ENCODE measurements at regions not wholly inside any gene's neighbourhood (a gene's known extent, or its start where the extent isn't known, plus 50 kb on each side); places are given as distances from the start of the nearest gene placed in this dataset.

- no peak for DNase-seq (ENCODE audit: low read depth, low spot score)
- no peak overlapping the region for H3K27ac ChIP-seq
These were observed 77.5 kb downstream of the RPLP1 start for GRCh38 chr15:69529961-69530633.

- H3K27ac ChIP-seq, result no peak overlapping the region
- DNase-seq (ENCODE audit: low read depth, low spot score), result no peak
These were observed 78.5 kb downstream of the RPLP1 start for GRCh38 chr15:69530991-69531664.

GRCh38 chr15:69531665-69532027 lies 79.0 kb downstream of the RPLP1 start:
- H3K27ac ChIP-seq, result no peak overlapping the region
- DNase-seq (ENCODE audit: low read depth, low spot score), result no peak

GRCh38 chr15:69532066-69532465 lies 79.4 kb downstream of the RPLP1 start:
- H3K27ac ChIP-seq, result no peak overlapping the region
- no peak for DNase-seq (ENCODE audit: low read depth, low spot score)

- no peak overlapping the region for H3K27ac ChIP-seq
- DNase-seq (ENCODE audit: low read depth, low spot score), result no peak
These were observed 80.2 kb downstream of the RPLP1 start for GRCh38 chr15:69532856-69533255.

GRCh38 chr15:69533522-69533921 lies 80.9 kb downstream of the RPLP1 start:
- no peak overlapping the region for H3K27ac ChIP-seq
- no peak for DNase-seq (ENCODE audit: low read depth, low spot score)

- DNase-seq (ENCODE audit: low read depth, low spot score), result no peak
- H3K27ac ChIP-seq, result no peak overlapping the region
These were observed 82.6 kb downstream of the RPLP1 start for GRCh38 chr15:69535101-69535638.

GRCh38 chr15:69535998-69536397 lies 83.4 kb downstream of the RPLP1 start:
- no peak overlapping the region for H3K27ac ChIP-seq
- DNase-seq (ENCODE audit: low read depth, low spot score), result no peak

GRCh38 chr15:69536726-69537512 lies 84.3 kb downstream of the RPLP1 start:
- no peak for DNase-seq (ENCODE audit: low read depth, low spot score)

GRCh38 chr15:69537901-69538300 lies 85.3 kb downstream of the RPLP1 start:
- DNase-seq (ENCODE audit: low read depth, low spot score), result no peak

More at GRCh38 chr15:69536726-69537512, 84.3 kb downstream of the RPLP1 start:
- H3K27ac ChIP-seq, result no peak overlapping the region

GRCh38 chr15:69538379-69538778 lies 85.8 kb downstream of the RPLP1 start:
- H3K27ac ChIP-seq, result no peak overlapping the region
- no peak for DNase-seq (ENCODE audit: low read depth, low spot score)

More at GRCh38 chr15:69537901-69538300, 85.3 kb downstream of the RPLP1 start:
- no peak overlapping the region for H3K27ac ChIP-seq

- DNase-seq (ENCODE audit: low read depth, low spot score), result no peak
These were observed 86.7 kb downstream of the RPLP1 start for GRCh38 chr15:69539345-69539744.

GRCh38 chr15:69540622-69541021 lies 88.0 kb downstream of the RPLP1 start:
- no peak for DNase-seq (ENCODE audit: low read depth, low spot score)
- no peak overlapping the region for H3K27ac ChIP-seq

More at GRCh38 chr15:69539345-69539744, 86.7 kb downstream of the RPLP1 start:
- H3K27ac ChIP-seq, result no peak overlapping the region

GRCh38 chr15:69542028-69542427 lies 89.4 kb downstream of the RPLP1 start:
- DNase-seq (ENCODE audit: low read depth, low spot score), result no peak
- H3K27ac ChIP-seq, result no peak overlapping the region

GRCh38 chr15:69543681-69544364 lies 91.2 kb downstream of the RPLP1 start:
- H3K27ac ChIP-seq, result no peak overlapping the region
- no peak for DNase-seq (ENCODE audit: low read depth, low spot score)

GRCh38 chr15:69544365-69545113 lies 91.9 kb downstream of the RPLP1 start:
- H3K27ac ChIP-seq, result no peak overlapping the region
- no peak for DNase-seq (ENCODE audit: low read depth, low spot score)

- H3K27ac ChIP-seq, result no peak overlapping the region
- no peak for DNase-seq (ENCODE audit: low read depth, low spot score)
These were observed 93.6 kb downstream of the RPLP1 start for GRCh38 chr15:69546182-69546581.

GRCh38 chr15:69548395-69549180 lies 96.0 kb downstream of the RPLP1 start:
- DNase-seq (ENCODE audit: low read depth, low spot score), result no peak
- H3K27ac ChIP-seq, result no peak overlapping the region

All from epithelial cell of prostate (primary cell).